Uterus (tissue), 3 donors: ENCODE measurements at regions not wholly inside any gene's neighbourhood (a gene's known extent, or its start where the extent isn't known, plus 50 kb on each side); places are given as distances from the start of the nearest gene placed in this dataset.
A peak's percentile ranks its signal among the peaks of the same experiment; 100 is the strongest.
"Not testable (repeated sequence)": the region's sequence is repeated elsewhere in the genome, so short reads cannot be mapped to it uniquely, and the experiment has no call there.

ENCODE experiments used
- DNase-seq, 2 donors: peaks; one replicate each; pipeline ENCODE4 v3.0.0-alpha.2; 2019 to 2020
- H3K27ac ChIP-seq, 2 donors: fragments of 200-600 bp; sonication (generic); 1 replicate in 1 of 2; 2 replicates in 1 of 2; pipeline ENCODE4 v1.5.1; 2016 to 2018
- H3K27me3 ChIP-seq, 2 donors: fragments of 200-600 bp; sonication (generic); one replicate each; pipeline ENCODE4 v1.5.1; 2018 to 2019; ENCODE audit warnings: control low read depth in 1 of 2
- H3K36me3 ChIP-seq, 2 donors: fragments of 200-600 bp; sonication (generic); one replicate each; pipeline ENCODE4 v1.5.1; 2019; ENCODE audit warnings: control low read depth in 1 of 2
- H3K4me1 ChIP-seq, 2 donors: fragments of 200-600 bp; sonication (generic); one replicate each; pipeline ENCODE4 v1.5.1; 2018 to 2019; ENCODE audit warnings: control low read depth in 1 of 2
- H3K4me3 ChIP-seq, 2 donors: fragments of 200-600 bp; sonication (generic); 1 replicate in 1 of 2; 2 replicates in 1 of 2; pipeline ENCODE4 v1.5.1; 2018 to 2019; ENCODE audit warnings: mild to moderate bottlenecking in 1 of 2
- H3K9me3 ChIP-seq, 2 donors: fragments of 200-600 bp; sonication (generic); one replicate each; pipeline ENCODE4 v1.5.1; 2019; ENCODE audit warnings: control low read depth in 1 of 2
- POLR2A ChIP-seq, 2 donors: fragments of 450-650 bp; IDR thresholded peaks; one replicate each; pipeline ENCODE4 v1.6.1; 2016; ENCODE audit warnings: antibody characterized with exemption in 2 of 2, mild to moderate bottlenecking in 1 of 2, moderate library complexity in 1 of 2
- intact Hi-C: fragments of 100-400 bp; cut with DNase I; formaldehyde crosslinking; loops from one replicate; pipeline ENCODE4 v1.15.1; 2023; ENCODE audit warnings: low total_unique reads
- TF ChIP-seq, protein P1 (sequence below), 4 experiments: fragments of 200-600 bp in 2 of 4; fragments of 450-650 bp in 2 of 4; sonication (generic) in 2 of 4; IDR thresholded peaks; one replicate each; pipeline ENCODE4 v1.5.1; 2016 to 2019; ENCODE audit warnings: antibody characterized with exemption in 4 of 4, mild to moderate bottlenecking in 2 of 4, moderate library complexity in 1 of 4
- donor health status: DM: yes; HTN: yes; CAD: no.

DNA sequence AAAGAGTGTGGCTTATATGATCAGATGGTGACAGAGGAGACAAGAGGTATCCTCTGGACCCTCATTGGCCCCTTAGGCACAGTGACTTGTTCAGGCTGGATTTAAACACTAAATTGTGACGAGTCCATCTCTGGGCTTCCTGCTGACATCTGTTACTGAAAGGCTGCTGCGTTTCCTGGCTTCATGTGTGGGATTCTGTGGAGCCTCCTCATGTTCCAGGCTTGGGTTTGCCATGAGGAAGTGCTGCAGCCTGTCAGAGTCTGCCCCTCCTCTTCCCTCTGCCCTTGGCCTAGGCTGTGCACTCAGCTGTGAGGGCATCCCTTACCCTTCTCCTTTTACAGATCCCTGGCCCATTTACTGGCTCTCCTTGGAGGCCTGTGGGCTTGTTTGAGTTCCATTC is 159.1 kb upstream of the TTC29 start:
- Histone ChIP-seq H3K4me1 (no peaks in the 10 kb centered on the region), H3K27ac (no peak overlapping the region), H3K9me3 (no peaks in the 10 kb centered on the region), H3K4me3 (no peak overlapping the region), H3K36me3 (no peaks in the 10 kb centered on the region), H3K27me3 (no peaks in the 10 kb centered on the region)
- DNase-seq: no peak
- TF ChIP-seq, protein P1, sequence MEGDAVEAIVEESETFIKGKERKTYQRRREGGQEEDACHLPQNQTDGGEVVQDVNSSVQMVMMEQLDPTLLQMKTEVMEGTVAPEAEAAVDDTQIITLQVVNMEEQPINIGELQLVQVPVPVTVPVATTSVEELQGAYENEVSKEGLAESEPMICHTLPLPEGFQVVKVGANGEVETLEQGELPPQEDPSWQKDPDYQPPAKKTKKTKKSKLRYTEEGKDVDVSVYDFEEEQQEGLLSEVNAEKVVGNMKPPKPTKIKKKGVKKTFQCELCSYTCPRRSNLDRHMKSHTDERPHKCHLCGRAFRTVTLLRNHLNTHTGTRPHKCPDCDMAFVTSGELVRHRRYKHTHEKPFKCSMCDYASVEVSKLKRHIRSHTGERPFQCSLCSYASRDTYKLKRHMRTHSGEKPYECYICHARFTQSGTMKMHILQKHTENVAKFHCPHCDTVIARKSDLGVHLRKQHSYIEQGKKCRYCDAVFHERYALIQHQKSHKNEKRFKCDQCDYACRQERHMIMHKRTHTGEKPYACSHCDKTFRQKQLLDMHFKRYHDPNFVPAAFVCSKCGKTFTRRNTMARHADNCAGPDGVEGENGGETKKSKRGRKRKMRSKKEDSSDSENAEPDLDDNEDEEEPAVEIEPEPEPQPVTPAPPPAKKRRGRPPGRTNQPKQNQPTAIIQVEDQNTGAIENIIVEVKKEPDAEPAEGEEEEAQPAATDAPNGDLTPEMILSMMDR (IDR thresholded peaks at IDR 0.05): no peak
- intact Hi-C loops: no loop called here

DNA sequence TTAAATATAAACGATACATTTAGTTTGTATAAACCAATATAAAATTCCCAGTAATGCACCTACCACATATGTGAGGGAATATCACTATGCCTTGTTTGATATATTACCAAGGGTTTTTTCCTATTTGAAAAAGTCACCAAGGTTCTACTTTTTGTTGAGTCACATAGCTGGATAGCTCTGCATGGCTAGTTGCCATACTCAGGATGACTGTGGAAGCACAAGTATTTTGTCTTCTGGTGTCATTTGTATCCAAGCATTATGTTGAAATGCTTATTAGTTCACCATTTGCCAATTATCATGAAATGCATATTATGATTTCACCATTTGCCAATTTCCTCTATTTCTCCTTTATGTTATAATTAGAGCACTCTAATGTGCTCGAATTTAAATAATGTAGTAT is 162.7 kb upstream of the TTC29 start:
- Histone ChIP-seq H3K9me3 (no peaks in the 10 kb centered on the region), H3K27ac (no peak overlapping the region), H3K4me3 (no peak overlapping the region), H3K27me3 (no peaks in the 10 kb centered on the region), H3K36me3 (no peaks in the 10 kb centered on the region), H3K4me1 (no peaks in the 10 kb centered on the region)
- intact Hi-C loops: no loop called here
- TF ChIP-seq, protein P1 (IDR thresholded peaks at IDR 0.05): no peak
- no peak for TF ChIP-seq POLR2A (IDR thresholded peaks at IDR 0.05)
- no peak for DNase-seq

DNA sequence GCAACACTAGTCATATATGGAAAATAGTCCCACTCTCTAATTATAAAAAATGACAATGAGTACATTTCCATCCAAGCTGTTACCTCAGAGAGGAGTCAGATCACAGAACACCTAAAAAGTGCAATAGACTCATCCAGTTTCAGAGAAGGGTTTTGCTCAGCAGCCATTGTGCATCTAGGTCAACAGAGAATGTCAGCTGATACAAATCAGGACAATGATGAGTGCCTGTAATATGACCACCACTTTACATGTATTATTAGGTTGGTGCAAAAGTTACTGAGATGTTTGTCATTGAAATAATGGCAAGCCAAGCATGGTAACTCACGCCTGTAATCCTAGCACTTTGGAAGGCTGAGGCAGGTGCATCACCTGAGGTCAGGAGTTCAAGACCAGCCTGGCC is 164.1 kb upstream of the TTC29 start:
- TF ChIP-seq, protein P1 (IDR thresholded peaks at IDR 0.05): no peak
- TF ChIP-seq POLR2A (IDR thresholded peaks at IDR 0.05): no peak
- no peak for DNase-seq
- Histone ChIP-seq H3K27ac (no peak overlapping the region), H3K36me3 (no peaks in the 10 kb centered on the region), H3K27me3 (no peaks in the 10 kb centered on the region), H3K9me3 (no peaks in the 10 kb centered on the region), H3K4me1 (no peaks in the 10 kb centered on the region), H3K4me3 (no peak overlapping the region)
- intact Hi-C loops: no loop called here

DNA sequence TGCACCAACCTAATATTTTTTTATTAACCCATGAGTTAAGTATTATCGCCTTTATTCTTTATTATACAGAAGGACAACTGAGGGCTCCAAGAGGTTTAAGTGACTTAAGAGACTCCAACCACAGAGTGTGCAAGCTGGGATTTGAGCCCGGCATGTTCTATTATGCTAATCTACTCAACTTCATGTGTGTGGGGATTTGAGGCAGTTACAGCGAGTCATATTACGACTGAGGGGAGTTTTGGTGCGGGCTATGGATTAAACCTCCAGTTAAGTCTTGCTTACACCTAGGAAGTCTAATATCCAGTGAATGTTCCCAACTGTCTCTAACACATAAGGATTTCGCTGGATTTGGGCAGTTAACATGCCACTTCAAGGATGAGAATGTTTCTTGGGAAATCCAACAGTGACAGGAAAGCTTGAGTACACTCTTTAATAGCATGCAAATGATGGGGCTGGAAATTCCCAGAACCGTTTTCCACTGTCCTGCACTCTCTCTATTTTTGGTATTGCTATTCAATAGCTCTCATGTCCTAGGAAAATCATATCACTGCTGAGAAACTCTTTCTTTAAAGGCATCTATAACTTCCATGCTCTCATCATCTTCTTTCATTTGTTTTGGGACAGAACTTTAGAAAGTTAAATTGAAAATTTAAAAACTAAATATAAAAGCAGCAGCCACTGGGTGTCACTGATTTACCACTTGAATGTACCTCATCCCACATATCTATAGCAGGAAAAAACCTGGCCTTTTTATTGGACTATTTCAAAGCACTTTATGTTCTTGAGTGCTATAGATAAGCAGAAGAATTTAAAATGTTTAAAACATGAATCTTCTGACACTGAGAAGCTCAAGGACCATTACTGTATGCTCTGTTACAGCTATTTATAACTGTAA is 165.1 kb upstream of the TTC29 start:
- H3K4me1 ChIP-seq: no peaks in the 10 kb centered on the region
- no peaks in the 10 kb centered on the region for H3K27me3 ChIP-seq
- H3K27ac ChIP-seq: no peak overlapping the region
- TF ChIP-seq, protein P1 (IDR thresholded peaks at IDR 0.05): peak; percentile 40 to 49 (median 43)
- no peak for TF ChIP-seq POLR2A (IDR thresholded peaks at IDR 0.05)
- no peak overlapping the region for H3K4me3 ChIP-seq
- H3K36me3 ChIP-seq: no peaks in the 10 kb centered on the region
- no peaks in the 10 kb centered on the region for H3K9me3 ChIP-seq
- no peak for DNase-seq
- intact Hi-C loops: no loop called here

DNA sequence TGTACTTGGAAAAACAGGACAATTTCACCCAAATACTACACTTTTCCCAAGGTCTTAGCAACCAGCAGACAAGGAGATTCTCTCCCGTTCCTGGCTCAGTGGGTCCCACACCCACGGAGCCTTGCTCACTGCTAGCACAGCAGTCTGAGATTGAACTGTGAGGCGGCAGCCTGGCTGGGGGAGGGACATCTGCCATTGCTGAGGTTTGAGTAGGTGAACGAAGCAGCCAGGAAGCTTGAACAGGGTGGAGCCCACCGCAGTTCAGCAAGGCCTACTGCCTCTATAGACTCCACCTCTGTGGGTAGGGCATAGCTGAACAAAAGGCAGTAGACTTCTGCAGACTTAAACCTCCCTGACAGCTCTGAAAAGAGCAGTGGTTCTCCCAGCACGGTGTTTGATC is 166.5 kb upstream of the TTC29 start:
- H3K27ac ChIP-seq, H3K4me1 ChIP-seq, H3K9me3 ChIP-seq, H3K27me3 ChIP-seq, H3K36me3 ChIP-seq, DNase-seq, H3K4me3 ChIP-seq, intact Hi-C loops: not testable (repeated sequence)
